HCT116 (cell line): ENCODE measurements at regions not wholly inside any gene's neighbourhood (a gene's known extent, or its start where the extent isn't known, plus 50 kb on each side); places are given as distances from the start of the nearest gene placed in this dataset.

Experiments used
- ATAC-seq: fragments of 200-7000 bp; cut with Tn5 transposase; 2 replicates; pipeline ENCODE4 v1.9.1; 2020; ENCODE audit warnings: mild to moderate bottlenecking, moderate library complexity
- BruUV-seq: library from RNA; stranded (reverse); fragments of 400-500 nt; replicated peaks from 2 replicates; lab custom pipeline; 2021; lab: Mats Ljungman, UMichigan
- CTCF ChIA-PET: fragments of 300-600 bp; sonication (Branson Sonifier 250); formaldehyde crosslinking; loops from one replicate; lab custom pipeline; 2021; ENCODE audit warnings: antibody characterized with exemption; lab: Charles Lee
- POLR2A ChIA-PET: fragments of 300-600, 350-600 bp; sonication (Branson Sonifier 250); formaldehyde crosslinking; loops from one replicate; lab custom pipeline; 2021; ENCODE audit warnings: antibody characterized with exemption; lab: Charles Lee
- RAD21 ChIA-PET, 2 experiments: fragments of 300-600 bp; sonication (Branson Sonifier 250); formaldehyde crosslinking; loops; one replicate each; lab custom pipeline; 2023; ENCODE audit warnings: low total read pairs in 2 of 2; ENCODE audit not compliant: uncharacterized antibody in 2 of 2, unreplicated experiment in 2 of 2, low non-redundant PET in 1 of 2; lab: Charles Lee
- DNase-seq: peaks from one replicate; pipeline ENCODE4 v3.0.0-alpha.2; 2010; ENCODE audit warnings: low read depth, low spot score
- H2AFZ ChIP-seq: fragments of 200-600 bp; shearing (Covaris generic), sonication (generic); 2 replicates; pipeline ENCODE4 v1.6.1; 2017; ENCODE audit warnings: low read depth, mixed run types, mixed read lengths, antibody characterized with exemption, low read length; ENCODE audit not compliant: poor library complexity, severe bottlenecking
- H3K27ac ChIP-seq: 2 replicates; pipeline ENCODE4 v1.5.1; 2012; ENCODE audit warnings: low read depth, low read length
- H3K27me3 ChIP-seq: fragments of 200-600 bp; sonication (generic); 2 replicates; pipeline ENCODE4 v1.6.1; 2016; ENCODE audit warnings: mixed run types, low read length, mixed read lengths; ENCODE audit not compliant: insufficient read depth
- H3K36me3 ChIP-seq, 2 experiments: fragments of 200-500 bp in 1 of 2; fragments of 200-600 bp in 1 of 2; sonication (Bioruptor generic) in 1 of 2; sonication (generic) in 1 of 2; 2 replicates each; pipeline versions ENCODE4 v1.5.1 to v1.6.1; 2014 to 2016; ENCODE audit warnings: low read length in 2 of 2, inconsistent platforms in 1 of 2, mixed read lengths in 1 of 2, mixed run types in 1 of 2; ENCODE audit not compliant: insufficient read depth in 2 of 2, control insufficient read depth in 1 of 2
- H3K4me1 ChIP-seq, 2 experiments: fragments of 200-600 bp in 1 of 2; sonication (generic) in 1 of 2; 2 replicates each; pipeline versions ENCODE4 v1.5.1 to v1.6.1; 2012 to 2017; ENCODE audit warnings: low read length in 2 of 2, inconsistent platforms in 1 of 2, mild to moderate bottlenecking in 1 of 2, mixed read lengths in 1 of 2, mixed run types in 1 of 2, moderate library complexity in 1 of 2; ENCODE audit not compliant: insufficient read depth in 2 of 2, control insufficient read depth in 1 of 2
- H3K4me2 ChIP-seq: fragments of 200-600 bp; sonication (generic); 2 replicates; pipeline ENCODE4 v1.6.1; 2017; ENCODE audit warnings: mixed run types, low read length, mixed read lengths
- H3K4me3 ChIP-seq, 2 experiments: fragments of 200-600 bp in 1 of 2; sonication (generic) in 1 of 2; replicated peaks in 1 of 2; 2 replicates each; pipeline ENCODE4 v1.5.1; 2011 to 2016; ENCODE audit warnings: low read length in 2 of 2, control low read depth in 1 of 2, low read depth in 1 of 2, mild to moderate bottlenecking in 1 of 2, mixed read lengths in 1 of 2, mixed run types in 1 of 2
- H3K79me2 ChIP-seq: fragments of 200-600 bp; sonication (generic); 2 replicates; pipeline ENCODE4 v1.6.1; 2017; ENCODE audit warnings: mild to moderate bottlenecking, mixed run types, low read length, moderate library complexity, mixed read lengths; ENCODE audit not compliant: insufficient read depth
- H3K9ac ChIP-seq: fragments of 200-600 bp; sonication (generic); 2 replicates; pipeline ENCODE4 v1.6.1; 2016; ENCODE audit warnings: low read length, mixed read lengths
- H3K9me2 ChIP-seq: fragments of 200-600 bp; sonication (generic), shearing (Covaris generic); 2 replicates; pipeline ENCODE4 v1.6.1; 2017; ENCODE audit warnings: mixed run types, mild to moderate bottlenecking, moderate library complexity; ENCODE audit not compliant: insufficient read depth
- H3K9me3 ChIP-seq, 2 experiments: fragments of 200-500 bp in 1 of 2; fragments of 200-600 bp in 1 of 2; sonication (Bioruptor generic) in 1 of 2; sonication (generic) in 1 of 2; 2 replicates each; pipeline ENCODE4 v1.6.1; 2014 to 2017; ENCODE audit warnings: low read length in 2 of 2, mixed read lengths in 2 of 2, inconsistent platforms in 1 of 2, low read depth in 1 of 2, mild to moderate bottlenecking in 1 of 2, mixed run types in 1 of 2, moderate library complexity in 1 of 2; ENCODE audit not compliant: control insufficient read depth in 1 of 2, insufficient read depth in 1 of 2
- H4K20me1 ChIP-seq: fragments of 200-600 bp; sonication (generic), shearing (Covaris generic); 2 replicates; pipeline ENCODE4 v1.6.1; 2017; ENCODE audit warnings: mixed run types, mild to moderate bottlenecking, moderate library complexity; ENCODE audit not compliant: insufficient read depth
- ELF1 ChIP-seq: IDR thresholded peaks from 2 replicates; pipeline ENCODE4 v1.6.1; 2012; ENCODE audit warnings: low read depth, borderline replicate concordance
- POLR2AphosphoS5 ChIP-seq: IDR thresholded peaks from 2 replicates; pipeline ENCODE4 v1.6.1; 2011; ENCODE audit warnings: mild to moderate bottlenecking, low read depth, low read length, moderate library complexity
- RAD21 ChIP-seq: IDR thresholded peaks from 2 replicates; pipeline ENCODE4 v1.6.1; 2012; ENCODE audit warnings: low read depth, mild to moderate bottlenecking
- SP1 ChIP-seq: IDR thresholded peaks from 2 replicates; pipeline ENCODE4 v1.6.1; 2012; ENCODE audit warnings: low read depth
- YY1 ChIP-seq: IDR thresholded peaks from 2 replicates; pipeline ENCODE4 v1.6.1; 2011; ENCODE audit warnings: low read length, low read depth, moderate library complexity, mild to moderate bottlenecking; ENCODE audit not compliant: insufficient replicate concordance; ENCODE audit errors: extremely low read depth
- ZFX ChIP-seq: fragments of 450-650 bp; IDR thresholded peaks from 2 replicates; pipeline ENCODE4 v1.6.1; 2017
- intact Hi-C: fragments of 100-400 bp; cut with micrococcal nuclease; formaldehyde crosslinking; loops from 2 replicates; pipeline ENCODE4 v1.10.0; 2022
- TF ChIP-seq, protein P1 (sequence below): IDR thresholded peaks from 2 replicates; pipeline ENCODE4 v1.6.1; 2012; ENCODE audit warnings: low read depth
- TF ChIP-seq, protein P2 (sequence below), 3 experiments: fragments of 200-600 bp in 1 of 3; sonication (generic) in 1 of 3; IDR thresholded peaks in 2 of 3; conservative IDR thresholded peaks in 1 of 3; 2 replicates each; pipeline ENCODE4 v1.5.1; 2012 to 2017; ENCODE audit warnings: low read depth in 2 of 3, low read length in 2 of 3, antibody characterized with exemption in 1 of 3, borderline replicate concordance in 1 of 3, control low read depth in 1 of 3, mild to moderate bottlenecking in 1 of 3, mixed read lengths in 1 of 3, mixed run types in 1 of 3, moderate library complexity in 1 of 3; ENCODE audit not compliant: insufficient read depth in 1 of 3

DNA sequence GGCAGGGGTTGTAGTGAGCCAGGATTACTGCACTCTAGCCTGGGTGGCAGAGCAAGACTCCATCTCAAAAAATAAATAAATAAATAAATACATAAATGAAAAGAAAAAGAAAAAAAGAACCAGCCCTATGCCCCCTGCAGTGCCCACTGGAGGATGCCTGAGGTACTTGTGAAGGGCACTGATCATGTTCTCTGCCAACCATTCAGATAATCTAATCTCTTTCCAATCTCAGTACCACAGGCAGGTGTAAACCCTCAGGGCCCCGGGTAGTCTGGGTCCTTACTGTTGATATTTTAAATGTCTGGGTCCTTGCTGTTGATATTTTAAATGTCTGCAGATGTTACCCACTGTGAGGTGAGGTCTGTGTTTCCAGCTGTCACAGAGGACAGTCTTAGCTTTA lies 321.8 kb upstream of the ADCY2 start:
- no peak overlapping the region for H2AFZ ChIP-seq
- no peak for ATAC-seq
- H4K20me1 ChIP-seq, result no peaks in the 10 kb centered on the region
- H3K4me2 ChIP-seq, result no peak overlapping the region
- no peaks in the 10 kb centered on the region for H3K27me3 ChIP-seq
- H3K4me1 ChIP-seq, result no peaks in the 10 kb centered on the region
- CTCF ChIA-PET, result no interaction called here
- no peak overlapping the region for H3K27ac ChIP-seq
- no peaks in the 10 kb centered on the region for H3K79me2 ChIP-seq
- no TSS peak for BruUV-seq
- no peak for DNase-seq
- TF ChIP-seq ELF1 (no peak), YY1 (no peak), ZFX (no peak), SP1 (no peak)
- TF ChIP-seq, protein P1, sequence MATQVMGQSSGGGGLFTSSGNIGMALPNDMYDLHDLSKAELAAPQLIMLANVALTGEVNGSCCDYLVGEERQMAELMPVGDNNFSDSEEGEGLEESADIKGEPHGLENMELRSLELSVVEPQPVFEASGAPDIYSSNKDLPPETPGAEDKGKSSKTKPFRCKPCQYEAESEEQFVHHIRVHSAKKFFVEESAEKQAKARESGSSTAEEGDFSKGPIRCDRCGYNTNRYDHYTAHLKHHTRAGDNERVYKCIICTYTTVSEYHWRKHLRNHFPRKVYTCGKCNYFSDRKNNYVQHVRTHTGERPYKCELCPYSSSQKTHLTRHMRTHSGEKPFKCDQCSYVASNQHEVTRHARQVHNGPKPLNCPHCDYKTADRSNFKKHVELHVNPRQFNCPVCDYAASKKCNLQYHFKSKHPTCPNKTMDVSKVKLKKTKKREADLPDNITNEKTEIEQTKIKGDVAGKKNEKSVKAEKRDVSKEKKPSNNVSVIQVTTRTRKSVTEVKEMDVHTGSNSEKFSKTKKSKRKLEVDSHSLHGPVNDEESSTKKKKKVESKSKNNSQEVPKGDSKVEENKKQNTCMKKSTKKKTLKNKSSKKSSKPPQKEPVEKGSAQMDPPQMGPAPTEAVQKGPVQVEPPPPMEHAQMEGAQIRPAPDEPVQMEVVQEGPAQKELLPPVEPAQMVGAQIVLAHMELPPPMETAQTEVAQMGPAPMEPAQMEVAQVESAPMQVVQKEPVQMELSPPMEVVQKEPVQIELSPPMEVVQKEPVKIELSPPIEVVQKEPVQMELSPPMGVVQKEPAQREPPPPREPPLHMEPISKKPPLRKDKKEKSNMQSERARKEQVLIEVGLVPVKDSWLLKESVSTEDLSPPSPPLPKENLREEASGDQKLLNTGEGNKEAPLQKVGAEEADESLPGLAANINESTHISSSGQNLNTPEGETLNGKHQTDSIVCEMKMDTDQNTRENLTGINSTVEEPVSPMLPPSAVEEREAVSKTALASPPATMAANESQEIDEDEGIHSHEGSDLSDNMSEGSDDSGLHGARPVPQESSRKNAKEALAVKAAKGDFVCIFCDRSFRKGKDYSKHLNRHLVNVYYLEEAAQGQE, result no peak
- H3K9me2 ChIP-seq, result no peaks in the 10 kb centered on the region
- intact Hi-C loops, result no loop called here
- H3K4me3 ChIP-seq, result no peak overlapping the region
- no peaks in the 10 kb centered on the region for H3K36me3 ChIP-seq
- peaks cover 0 to 3% of the 10 kb centered on the region in 2 experiments; a peak in 2 of 4 replicates for H3K9me3 ChIP-seq
- H3K9ac ChIP-seq, result no peak overlapping the region
- RAD21 ChIA-PET, result no interaction called here
- POLR2A ChIA-PET, result no interaction called here

DNA sequence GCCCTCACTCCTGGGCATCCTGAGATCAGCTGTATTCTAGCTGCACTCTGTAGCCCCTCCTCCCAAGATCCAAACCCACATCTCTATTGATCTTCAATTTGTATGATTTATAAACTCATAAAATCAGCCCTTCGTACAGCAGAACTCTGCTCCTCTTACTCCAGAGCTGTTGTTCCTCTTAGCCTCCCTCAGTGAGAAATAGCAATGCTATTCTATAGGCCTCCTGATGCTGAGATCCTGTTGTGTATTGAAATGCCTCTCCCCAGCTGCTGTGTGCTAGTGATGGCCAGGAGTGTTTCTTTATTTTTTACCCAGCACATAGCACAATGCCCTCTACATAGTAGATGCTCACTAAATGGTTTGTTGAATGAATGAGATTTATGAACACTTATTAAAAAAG lies 320.5 kb upstream of the ADCY2 start:
- no peak overlapping the region for H3K4me3 ChIP-seq
- H3K36me3 ChIP-seq, result no peaks in the 10 kb centered on the region
- H3K4me1 ChIP-seq, result no peaks in the 10 kb centered on the region
- no peaks in the 10 kb centered on the region for H3K79me2 ChIP-seq
- no peak overlapping the region for H2AFZ ChIP-seq
- no peak for ATAC-seq
- H3K9ac ChIP-seq, result no peak overlapping the region
- no peaks in the 10 kb centered on the region for H3K27me3 ChIP-seq
- no peak overlapping the region for H3K4me2 ChIP-seq
- H4K20me1 ChIP-seq, result no peaks in the 10 kb centered on the region
- no TSS peak for BruUV-seq
- TF ChIP-seq RAD21 (no peak), SP1 (no peak), POLR2AphosphoS5 (no peak)
- TF ChIP-seq, protein P2, sequence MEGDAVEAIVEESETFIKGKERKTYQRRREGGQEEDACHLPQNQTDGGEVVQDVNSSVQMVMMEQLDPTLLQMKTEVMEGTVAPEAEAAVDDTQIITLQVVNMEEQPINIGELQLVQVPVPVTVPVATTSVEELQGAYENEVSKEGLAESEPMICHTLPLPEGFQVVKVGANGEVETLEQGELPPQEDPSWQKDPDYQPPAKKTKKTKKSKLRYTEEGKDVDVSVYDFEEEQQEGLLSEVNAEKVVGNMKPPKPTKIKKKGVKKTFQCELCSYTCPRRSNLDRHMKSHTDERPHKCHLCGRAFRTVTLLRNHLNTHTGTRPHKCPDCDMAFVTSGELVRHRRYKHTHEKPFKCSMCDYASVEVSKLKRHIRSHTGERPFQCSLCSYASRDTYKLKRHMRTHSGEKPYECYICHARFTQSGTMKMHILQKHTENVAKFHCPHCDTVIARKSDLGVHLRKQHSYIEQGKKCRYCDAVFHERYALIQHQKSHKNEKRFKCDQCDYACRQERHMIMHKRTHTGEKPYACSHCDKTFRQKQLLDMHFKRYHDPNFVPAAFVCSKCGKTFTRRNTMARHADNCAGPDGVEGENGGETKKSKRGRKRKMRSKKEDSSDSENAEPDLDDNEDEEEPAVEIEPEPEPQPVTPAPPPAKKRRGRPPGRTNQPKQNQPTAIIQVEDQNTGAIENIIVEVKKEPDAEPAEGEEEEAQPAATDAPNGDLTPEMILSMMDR (IDR thresholded peaks at IDR 0.05 in 2 of 3, conservative IDR thresholded peaks at IDR 0.05 in 1 of 3; ENCODE audit: borderline replicate concordance in 1 of 3, insufficient read depth in 1 of 3, low read depth in 2 of 3, low read length in 2 of 3), result no peak
- no peaks in the 10 kb centered on the region for H3K9me2 ChIP-seq
- RAD21 ChIA-PET, result no interaction called here
- CTCF ChIA-PET, result no interaction called here
- intact Hi-C loops, result no loop called here
- POLR2A ChIA-PET, result no interaction called here
- DNase-seq, result no peak
- no peaks in the 10 kb centered on the region; a peak in 2 of 4 replicates for H3K9me3 ChIP-seq
- no peak overlapping the region for H3K27ac ChIP-seq
